ENCODE measurements at regions not wholly inside any gene's neighbourhood (a gene's known extent, or its start where the extent isn't known, plus 50 kb on each side); places are given as distances from the start of the nearest gene placed in this dataset.

- Histone ChIP-seq H3K9ac (ENCODE audit: low read depth, low read length, poor library complexity) (no peak overlapping the region), H4K91ac (ENCODE audit: low read depth, low read length, poor library complexity) (no peak overlapping the region), H3K79me1 (ENCODE audit: low read depth, low read length) (no peaks in the 10 kb centered on the region), H3K4me2 (ENCODE audit: insufficient read depth, low read length, poor library complexity, severe bottlenecking) (no peak overlapping the region), H2AK5ac (ENCODE audit: low read depth, low read length) (no peak overlapping the region), H3K4me3 (ENCODE audit: low read length in 2 of 2) (no peak overlapping the region), H3K14ac (ENCODE audit: low read length) (peak overlapping the region; percentile 10), H2BK12ac (ENCODE audit: low read length) (peak overlapping the region; percentile 7), H3K36me3 (replicated peaks in 1 of 2; ENCODE audit: control insufficient read depth in 2 of 2, insufficient read depth in 2 of 2, low read length in 2 of 2) (no peaks in the 10 kb centered on the region), H3K18ac (ENCODE audit: low read length) (peak overlapping the region; percentile 9), H3K4me1 (ENCODE audit: control insufficient read depth in 2 of 2, insufficient read depth in 1 of 2, low read depth in 1 of 2, low read length in 2 of 2) (peaks cover 14 to 21% of the 10 kb centered on the region in 2 donors), H3K23ac (ENCODE audit: low read depth, low read length, poor library complexity) (no peak overlapping the region), H3K9me3 (replicated peaks in 1 of 2; ENCODE audit: control insufficient read depth in 2 of 2, insufficient read depth in 1 of 2, low read depth in 1 of 2, low read length in 2 of 2) (no peaks in the 10 kb centered on the region), H2BK120ac (ENCODE audit: low read depth, low read length) (peak overlapping the region; percentile 48), H3K27ac (replicated peaks; ENCODE audit: low read length) (no peak overlapping the region), H4K8ac (ENCODE audit: low read depth, low read length) (no peak overlapping the region), H3K27me3 (ENCODE audit: control insufficient read depth in 3 of 3, insufficient read depth in 3 of 3, low read depth in 1 of 3, low read length in 3 of 3) (no peaks in the 10 kb centered on the region), H3K4ac (ENCODE audit: low read length) (no peak overlapping the region), H2BK15ac (ENCODE audit: low read length) (no peak overlapping the region), H2AFZ (ENCODE audit: low read length) (no peak overlapping the region), H2BK5ac (ENCODE audit: low read length) (no peak overlapping the region)
- DNase-seq (ENCODE audit: low spot score): no peak
- WGBS, 2 donors (ENCODE audit: extremely low coverage in 2 of 2, insufficient read length in 2 of 2, insufficient replicate concordance in 1 of 2): no CpG with 5 or more reads among the region's 7 CpGs
These were observed 383.3 kb downstream of the MN1 start for GRCh38 chr22:27418261-27418660.

- Histone ChIP-seq H2BK5ac (ENCODE audit: low read length) (no peak overlapping the region), H2BK15ac (ENCODE audit: low read length) (no peak overlapping the region), H3K4ac (ENCODE audit: low read length) (no peak overlapping the region), H3K14ac (ENCODE audit: low read length) (no peak overlapping the region), H3K79me1 (ENCODE audit: low read depth, low read length) (no peaks in the 10 kb centered on the region), H3K4me2 (ENCODE audit: insufficient read depth, low read length, poor library complexity, severe bottlenecking) (no peak overlapping the region), H3K9me3 (replicated peaks in 1 of 2; ENCODE audit: control insufficient read depth in 2 of 2, insufficient read depth in 1 of 2, low read depth in 1 of 2, low read length in 2 of 2) (peaks cover 0 to 7% of the 10 kb centered on the region in 2 donors), H2BK120ac (ENCODE audit: low read depth, low read length) (no peak overlapping the region), H4K91ac (ENCODE audit: low read depth, low read length, poor library complexity) (no peak overlapping the region), H2AFZ (ENCODE audit: low read length) (no peak overlapping the region), H2AK5ac (ENCODE audit: low read depth, low read length) (no peak overlapping the region), H3K27me3 (ENCODE audit: control insufficient read depth in 3 of 3, insufficient read depth in 3 of 3, low read depth in 1 of 3, low read length in 3 of 3) (peaks cover 0 to 2% (median 0%) of the 10 kb centered on the region in 3 experiments), H3K18ac (ENCODE audit: low read length) (no peak overlapping the region), H3K4me3 (ENCODE audit: low read length in 2 of 2) (no peak overlapping the region), H3K9ac (ENCODE audit: low read depth, low read length, poor library complexity) (no peak overlapping the region), H3K4me1 (ENCODE audit: control insufficient read depth in 2 of 2, insufficient read depth in 1 of 2, low read depth in 1 of 2, low read length in 2 of 2) (peaks cover 14 to 21% of the 10 kb centered on the region in 2 donors), H4K8ac (ENCODE audit: low read depth, low read length) (no peak overlapping the region), H3K23ac (ENCODE audit: low read depth, low read length, poor library complexity) (no peak overlapping the region), H3K27ac (replicated peaks; ENCODE audit: low read length) (no peak overlapping the region), H2BK12ac (ENCODE audit: low read length) (no peak overlapping the region), H3K36me3 (replicated peaks in 1 of 2; ENCODE audit: control insufficient read depth in 2 of 2, insufficient read depth in 2 of 2, low read length in 2 of 2) (no peaks in the 10 kb centered on the region)
- no CpG with 5 or more reads among the region's 7 CpGs for WGBS, 2 donors (ENCODE audit: extremely low coverage in 2 of 2, insufficient read length in 2 of 2, insufficient replicate concordance in 1 of 2)
- DNase-seq (ENCODE audit: low spot score): no peak
These were observed 382.1 kb downstream of the MN1 start for GRCh38 chr22:27419473-27419872.

- Histone ChIP-seq H3K23ac (ENCODE audit: low read depth, low read length, poor library complexity) (no peak overlapping the region), H3K27me3 (ENCODE audit: control insufficient read depth in 3 of 3, insufficient read depth in 3 of 3, low read depth in 1 of 3, low read length in 3 of 3) (peaks cover 0 to 2% (median 0%) of the 10 kb centered on the region in 3 experiments), H4K91ac (ENCODE audit: low read depth, low read length, poor library complexity) (no peak overlapping the region), H2AK5ac (ENCODE audit: low read depth, low read length) (no peak overlapping the region), H3K79me1 (ENCODE audit: low read depth, low read length) (no peaks in the 10 kb centered on the region), H3K36me3 (replicated peaks in 1 of 2; ENCODE audit: control insufficient read depth in 2 of 2, insufficient read depth in 2 of 2, low read length in 2 of 2) (no peaks in the 10 kb centered on the region), H3K4ac (ENCODE audit: low read length) (no peak overlapping the region), H3K4me1 (ENCODE audit: control insufficient read depth in 2 of 2, insufficient read depth in 1 of 2, low read depth in 1 of 2, low read length in 2 of 2) (peaks cover 14 to 21% of the 10 kb centered on the region in 2 donors), H3K18ac (ENCODE audit: low read length) (peak overlapping the region; percentile 77), H3K14ac (ENCODE audit: low read length) (no peak overlapping the region), H3K4me2 (ENCODE audit: insufficient read depth, low read length, poor library complexity, severe bottlenecking) (no peak overlapping the region), H3K9me3 (replicated peaks in 1 of 2; ENCODE audit: control insufficient read depth in 2 of 2, insufficient read depth in 1 of 2, low read depth in 1 of 2, low read length in 2 of 2) (peaks cover 0 to 13% of the 10 kb centered on the region in 2 donors), H3K27ac (replicated peaks; ENCODE audit: low read length) (no peak overlapping the region), H2BK12ac (ENCODE audit: low read length) (no peak overlapping the region), H3K9ac (ENCODE audit: low read depth, low read length, poor library complexity) (peak overlapping the region; percentile 6), H2AFZ (ENCODE audit: low read length) (no peak overlapping the region), H2BK5ac (ENCODE audit: low read length) (no peak overlapping the region), H4K8ac (ENCODE audit: low read depth, low read length) (no peak overlapping the region), H3K4me3 (ENCODE audit: low read length in 2 of 2) (no peak overlapping the region), H2BK120ac (ENCODE audit: low read depth, low read length) (no peak overlapping the region), H2BK15ac (ENCODE audit: low read length) (peak overlapping the region; percentile 7)
- DNase-seq (ENCODE audit: low spot score): no peak
- no CpG with 5 or more reads among the region's 6 CpGs for WGBS, 2 donors (ENCODE audit: extremely low coverage in 2 of 2, insufficient read length in 2 of 2, insufficient replicate concordance in 1 of 2)
These were observed 381.2 kb downstream of the MN1 start for GRCh38 chr22:27420195-27420816.

- Histone ChIP-seq H3K9ac (ENCODE audit: low read depth, low read length, poor library complexity) (peak overlapping the region; percentile 6), H4K91ac (ENCODE audit: low read depth, low read length, poor library complexity) (peak overlapping the region; percentile 7), H3K23ac (ENCODE audit: low read depth, low read length, poor library complexity) (no peak overlapping the region), H4K8ac (ENCODE audit: low read depth, low read length) (no peak overlapping the region), H3K4ac (ENCODE audit: low read length) (peak overlapping the region; percentile 28), H3K27me3 (ENCODE audit: control insufficient read depth in 3 of 3, insufficient read depth in 3 of 3, low read depth in 1 of 3, low read length in 3 of 3) (peaks cover 0 to 2% (median 0%) of the 10 kb centered on the region in 3 experiments), H3K36me3 (replicated peaks in 1 of 2; ENCODE audit: control insufficient read depth in 2 of 2, insufficient read depth in 2 of 2, low read length in 2 of 2) (no peaks in the 10 kb centered on the region), H2BK120ac (ENCODE audit: low read depth, low read length) (no peak overlapping the region), H2AK5ac (ENCODE audit: low read depth, low read length) (peak overlapping the region; percentile 61), H3K4me1 (ENCODE audit: control insufficient read depth in 2 of 2, insufficient read depth in 1 of 2, low read depth in 1 of 2, low read length in 2 of 2) (peaks cover 10 to 18% of the 10 kb centered on the region in 2 donors), H3K4me2 (ENCODE audit: insufficient read depth, low read length, poor library complexity, severe bottlenecking) (no peak overlapping the region), H3K79me1 (ENCODE audit: low read depth, low read length) (no peaks in the 10 kb centered on the region), H3K4me3 (ENCODE audit: low read length in 2 of 2) (no peak overlapping the region), H2BK15ac (ENCODE audit: low read length) (peak overlapping the region; percentile 7), H2AFZ (ENCODE audit: low read length) (no peak overlapping the region), H2BK12ac (ENCODE audit: low read length) (no peak overlapping the region), H3K27ac (replicated peaks; ENCODE audit: low read length) (no peak overlapping the region), H2BK5ac (ENCODE audit: low read length) (no peak overlapping the region), H3K14ac (ENCODE audit: low read length) (no peak overlapping the region), H3K9me3 (replicated peaks in 1 of 2; ENCODE audit: control insufficient read depth in 2 of 2, insufficient read depth in 1 of 2, low read depth in 1 of 2, low read length in 2 of 2) (peaks cover 0 to 13% of the 10 kb centered on the region in 2 donors), H3K18ac (ENCODE audit: low read length) (peak overlapping the region; percentile 77)
- DNase-seq (ENCODE audit: low spot score): no peak
- WGBS, 2 donors (ENCODE audit: extremely low coverage in 2 of 2, insufficient read length in 2 of 2, insufficient replicate concordance in 1 of 2): no CpG with 5 or more reads among the region's 27 CpGs
These were observed 380.7 kb downstream of the MN1 start for GRCh38 chr22:27420817-27421361.

Data from neuronal stem cell (in vitro differentiated cells).